Activated T-cell treated with anti-CD3 and anti-CD28 coated beads, Interleukin-2, amount 50 U/mL, for 24 hours (primary cell): ENCODE measurements at regions not wholly inside any gene's neighbourhood (a gene's known extent, or its start where the extent isn't known, plus 50 kb on each side); places are given as distances from the start of the nearest gene placed in this dataset.
"Not testable (repeated sequence)": the region's sequence is repeated elsewhere in the genome, so short reads cannot be mapped to it uniquely, and the experiment has no call there.

Experiments used
- DNase-seq: peaks from one replicate; pipeline ENCODE4 v3.0.0-alpha.2; 2020
- H3K27ac Mint-ChIP-seq: 2 replicates; pipeline ENCODE4 v1.8.0; 2020; ENCODE audit warnings: mild to moderate bottlenecking, mixed read lengths
- H3K27me3 Mint-ChIP-seq: 2 replicates; pipeline ENCODE4 v1.8.0; 2020; ENCODE audit warnings: mixed read lengths
- H3K36me3 Mint-ChIP-seq: 2 replicates; pipeline ENCODE4 v1.8.0; 2020; ENCODE audit warnings: low read depth, mixed read lengths
- H3K4me1 Mint-ChIP-seq: 2 replicates; pipeline ENCODE4 v1.8.0; 2020; ENCODE audit warnings: low read depth, mixed read lengths
- H3K4me3 Mint-ChIP-seq: 2 replicates; pipeline ENCODE4 v1.8.0; 2020; ENCODE audit warnings: mild to moderate bottlenecking, moderate library complexity, mixed read lengths
- H3K9me3 Mint-ChIP-seq: 2 replicates; pipeline ENCODE4 v1.8.0; 2020; ENCODE audit warnings: mixed read lengths

DNA sequence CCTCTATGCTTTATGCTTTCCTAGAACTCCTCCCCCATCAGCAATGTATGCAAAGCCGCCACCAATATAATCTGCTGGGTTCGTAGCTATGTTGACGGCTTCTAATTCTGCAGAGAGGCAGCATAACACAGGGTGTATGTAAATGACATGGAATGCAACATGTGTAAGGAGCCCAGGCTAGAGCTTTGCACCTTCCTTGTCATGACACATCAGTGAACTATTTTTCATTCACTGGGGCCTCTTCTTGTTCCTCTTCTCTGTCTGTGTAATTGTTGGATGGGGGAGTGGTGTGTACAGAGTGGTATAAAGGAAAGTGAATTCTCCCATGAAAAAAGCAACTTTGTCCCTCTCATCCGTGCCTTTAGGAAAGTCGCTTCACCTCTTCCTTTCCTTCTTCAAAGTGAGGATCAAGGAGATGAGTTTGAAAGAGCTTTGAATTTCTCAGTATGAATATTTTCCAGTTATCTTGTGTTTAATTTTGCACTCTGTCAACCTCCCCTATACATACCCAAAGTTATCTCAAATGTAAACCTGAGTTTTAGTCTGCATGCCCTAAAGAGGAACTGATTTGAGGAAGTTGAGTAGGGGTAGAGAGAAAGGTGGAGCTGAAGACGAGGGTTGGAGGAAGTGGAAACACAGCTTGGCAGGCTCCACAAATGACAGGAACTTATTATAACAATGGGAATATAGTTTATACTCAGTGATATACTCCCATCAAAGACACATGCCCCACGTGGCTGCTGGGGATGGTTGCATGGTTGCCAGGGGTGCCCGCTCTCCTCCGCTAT, 74.9 kb upstream of the ARL4C start:
- H3K4me3 Mint-ChIP-seq: no peak overlapping the region
- no peak overlapping the region for H3K27ac Mint-ChIP-seq

DNA sequence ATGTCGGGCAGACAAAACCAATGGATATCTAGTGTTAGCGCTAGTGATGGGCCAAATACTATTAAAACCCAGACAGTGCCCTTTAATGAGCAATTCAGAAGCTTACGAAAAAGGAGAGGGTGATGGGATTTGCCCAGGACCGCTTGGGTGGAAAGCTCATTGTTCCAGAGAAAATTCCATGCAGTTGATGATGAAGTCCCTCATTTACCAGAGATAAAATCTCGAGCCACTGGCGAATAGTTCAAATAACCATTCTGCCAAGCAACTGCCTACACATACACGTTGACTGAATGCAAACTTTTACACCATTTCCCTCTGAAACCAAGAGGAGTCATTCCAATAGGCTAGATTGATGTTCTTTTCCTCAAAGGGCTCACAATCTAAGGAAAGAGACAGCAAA, 73.6 kb upstream of the ARL4C start:
- Mint-ChIP-seq H3K9me3 (no peaks in the 10 kb centered on the region), H3K36me3 (no peaks in the 10 kb centered on the region), H3K27ac (no peak overlapping the region), H3K27me3 (peaks cover 45% of the 10 kb centered on the region), H3K4me1 (no peaks in the 10 kb centered on the region), H3K4me3 (no peak overlapping the region)
- DNase-seq: no peak

More for the DNA sequence above, 74.9 kb upstream of the ARL4C start:
- Mint-ChIP-seq H3K4me1 (no peaks in the 10 kb centered on the region), H3K27me3 (peaks cover 45% of the 10 kb centered on the region), H3K9me3 (no peaks in the 10 kb centered on the region), H3K36me3 (no peaks in the 10 kb centered on the region)
- no peak for DNase-seq

- no peak overlapping the region for H3K27ac Mint-ChIP-seq
- no peak for DNase-seq
- H3K4me3 Mint-ChIP-seq: no peak overlapping the region
- peaks cover 45% of the 10 kb centered on the region for H3K27me3 Mint-ChIP-seq
- H3K36me3 Mint-ChIP-seq: no peaks in the 10 kb centered on the region
- no peaks in the 10 kb centered on the region for H3K4me1 Mint-ChIP-seq
- H3K9me3 Mint-ChIP-seq: no peaks in the 10 kb centered on the region
Observed at GRCh38 chr2:234569776-234570430, 73.0 kb upstream of the ARL4C start.

- Mint-ChIP-seq H3K27ac (no peak overlapping the region), H3K4me3 (no peak overlapping the region), H3K36me3 (no peaks in the 10 kb centered on the region), H3K27me3 (peaks cover 27% of the 10 kb centered on the region), H3K9me3 (peaks cover 2% of the 10 kb centered on the region), H3K4me1 (no peaks in the 10 kb centered on the region)
- no peak for DNase-seq
Observed at GRCh38 chr2:234566622-234567021, 69.7 kb upstream of the ARL4C start.

DNA sequence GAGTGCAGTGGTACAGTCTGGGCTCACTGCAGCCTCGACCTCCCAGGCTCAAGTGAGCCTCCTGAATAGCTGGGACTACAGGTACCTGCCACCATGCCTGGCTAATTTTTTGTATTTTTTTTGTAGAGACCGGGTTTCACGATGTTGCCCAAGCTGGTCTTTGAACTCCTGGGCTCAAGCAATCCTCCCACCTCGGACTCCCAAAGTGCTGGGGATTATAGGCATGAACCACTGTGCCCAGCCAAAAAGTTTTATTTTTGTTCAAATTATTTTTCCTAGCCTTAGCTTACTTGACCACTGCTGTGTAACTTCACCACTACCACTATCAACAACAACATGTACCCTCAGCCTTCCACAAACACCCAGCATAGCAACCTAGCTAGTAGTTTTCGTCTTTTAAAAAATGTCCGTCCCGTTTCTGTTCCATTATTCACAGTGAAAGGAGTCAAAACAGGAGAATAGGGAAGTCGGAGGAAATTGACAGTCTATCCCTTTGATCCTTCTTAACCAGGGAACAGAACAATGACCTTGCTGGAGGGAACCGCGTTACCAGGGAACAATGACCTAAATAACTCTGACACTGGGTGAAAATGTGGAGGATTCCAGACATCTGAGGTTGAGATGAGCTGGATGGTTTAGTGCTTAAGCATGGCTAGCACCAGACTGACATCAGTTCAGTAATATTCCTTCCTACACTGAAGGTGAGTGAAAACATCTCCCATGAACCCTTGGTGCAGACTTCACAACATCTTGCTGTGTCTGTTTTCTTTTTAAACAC, 69.2 kb upstream of the ARL4C start:
- DNase-seq: no peak
- peaks cover 23% of the 10 kb centered on the region for H3K27me3 Mint-ChIP-seq
- no peak overlapping the region for H3K27ac Mint-ChIP-seq
- H3K4me3 Mint-ChIP-seq: no peak overlapping the region
- H3K9me3 Mint-ChIP-seq: peaks cover 4% of the 10 kb centered on the region
- no peaks in the 10 kb centered on the region for H3K36me3 Mint-ChIP-seq
- H3K4me1 Mint-ChIP-seq: no peaks in the 10 kb centered on the region

GRCh38 chr2:234565201-234565600, 68.3 kb upstream of the ARL4C start:
- peaks cover 4% of the 10 kb centered on the region for H3K9me3 Mint-ChIP-seq
- peaks cover 17% of the 10 kb centered on the region for H3K27me3 Mint-ChIP-seq
- H3K27ac Mint-ChIP-seq: no peak overlapping the region
- H3K4me3 Mint-ChIP-seq: no peak overlapping the region
- H3K4me1 Mint-ChIP-seq: no peaks in the 10 kb centered on the region
- no peaks in the 10 kb centered on the region for H3K36me3 Mint-ChIP-seq
- DNase-seq: no peak

DNA sequence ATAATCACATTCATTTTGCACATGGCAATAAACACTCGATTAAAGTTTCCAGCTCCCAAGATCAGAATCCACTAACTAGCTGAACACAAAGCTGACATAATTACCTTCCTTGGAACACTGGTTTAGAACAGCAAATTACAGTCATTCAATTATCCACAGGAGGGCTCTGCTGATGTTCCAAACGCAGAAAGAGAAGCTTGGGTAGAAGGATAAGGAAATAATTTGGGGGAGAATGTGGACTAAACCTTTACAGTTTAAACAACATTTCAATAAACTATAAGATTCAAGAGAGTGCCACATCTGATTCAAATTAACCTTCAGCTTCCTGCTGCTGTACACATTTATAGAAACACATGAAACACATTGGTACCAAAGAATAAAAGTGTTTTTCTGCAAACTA, 67.8 kb upstream of the ARL4C start:
- Mint-ChIP-seq H3K27ac (no peak overlapping the region), H3K4me3 (no peak overlapping the region)

GRCh38 chr2:234559609-234560008, 62.7 kb upstream of the ARL4C start:
- DNase-seq: no peak

More for the DNA sequence above, 67.8 kb upstream of the ARL4C start:
- Mint-ChIP-seq H3K27me3 (peaks cover 20% of the 10 kb centered on the region), H3K4me1 (no peaks in the 10 kb centered on the region), H3K9me3 (peaks cover 4% of the 10 kb centered on the region), H3K36me3 (no peaks in the 10 kb centered on the region)
- DNase-seq: no peak

DNA sequence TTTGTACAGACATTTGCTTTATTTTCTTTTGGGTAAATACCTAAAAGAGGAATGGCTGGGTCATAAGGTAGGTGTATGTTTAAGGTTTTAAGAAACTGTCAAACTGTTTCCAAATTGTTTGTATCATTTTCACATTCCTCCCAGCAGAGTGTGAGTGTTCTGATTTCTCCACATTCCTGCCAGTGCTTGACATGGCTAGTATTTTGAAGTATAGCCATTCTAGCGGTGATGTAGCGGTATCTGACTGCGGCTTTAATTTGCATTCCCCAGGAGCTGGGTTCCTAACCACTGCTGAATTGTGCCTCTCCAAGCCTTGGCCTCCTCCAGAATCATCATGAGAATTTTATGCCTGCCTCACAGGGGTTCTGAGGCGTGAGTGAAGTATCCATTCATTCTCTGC, 61.8 kb upstream of the ARL4C start:
- H3K27ac Mint-ChIP-seq: no peak overlapping the region
- H3K27me3 Mint-ChIP-seq: peaks cover 5% of the 10 kb centered on the region
- H3K4me3 Mint-ChIP-seq: no peak overlapping the region
- no peaks in the 10 kb centered on the region for H3K36me3 Mint-ChIP-seq
- H3K4me1 Mint-ChIP-seq: no peaks in the 10 kb centered on the region
- H3K9me3 Mint-ChIP-seq: peaks cover 8% of the 10 kb centered on the region
- DNase-seq: no peak

More at GRCh38 chr2:234559609-234560008, 62.7 kb upstream of the ARL4C start:
- H3K9me3 Mint-ChIP-seq: peaks cover 8% of the 10 kb centered on the region
- peaks cover 5% of the 10 kb centered on the region for H3K27me3 Mint-ChIP-seq
- no peaks in the 10 kb centered on the region for H3K36me3 Mint-ChIP-seq
- no peaks in the 10 kb centered on the region for H3K4me1 Mint-ChIP-seq
- no peak overlapping the region for H3K27ac Mint-ChIP-seq
- no peak overlapping the region for H3K4me3 Mint-ChIP-seq

GRCh38 chr2:234556848-234557573, 60.1 kb upstream of the ARL4C start:
- no peaks in the 10 kb centered on the region for H3K36me3 Mint-ChIP-seq
- no peak overlapping the region for H3K4me3 Mint-ChIP-seq
- no peak overlapping the region for H3K27ac Mint-ChIP-seq
- DNase-seq: no peak
- peaks cover 8% of the 10 kb centered on the region for H3K9me3 Mint-ChIP-seq
- no peaks in the 10 kb centered on the region for H3K4me1 Mint-ChIP-seq
- peaks cover 5% of the 10 kb centered on the region for H3K27me3 Mint-ChIP-seq

DNA sequence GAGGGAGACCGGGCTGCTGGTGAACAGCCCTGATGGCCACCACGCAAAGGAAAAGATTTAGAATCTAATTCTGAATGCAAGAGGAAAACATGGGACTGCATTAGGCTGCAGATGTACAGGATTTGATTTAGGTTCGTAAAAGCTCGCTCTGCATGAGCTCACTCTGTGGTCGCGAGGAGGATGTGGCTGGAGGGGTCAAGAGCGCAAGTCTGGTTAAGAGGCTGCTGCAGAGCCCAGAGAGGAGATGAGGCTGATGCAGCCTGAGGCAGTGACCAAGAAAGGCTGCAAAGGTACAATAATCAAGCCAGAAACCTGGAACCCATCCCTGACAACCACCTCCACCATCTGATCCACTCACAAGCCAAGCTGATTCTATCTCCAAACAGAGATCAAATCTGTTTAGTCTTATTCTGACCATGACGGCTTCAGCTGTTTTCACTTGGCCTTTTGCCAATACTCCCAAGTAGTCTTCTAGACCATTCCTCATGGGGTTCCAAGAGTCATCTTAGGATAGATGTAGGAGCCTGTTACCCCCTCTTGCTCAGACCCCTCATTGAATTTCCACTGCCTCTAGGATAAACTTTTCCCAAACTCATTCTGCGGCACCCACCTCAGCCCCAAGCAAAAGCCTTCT, 58.9 kb upstream of the ARL4C start:
- Mint-ChIP-seq H3K4me3 (no peak overlapping the region), H3K27ac (no peak overlapping the region), H3K9me3 (peaks cover 4% of the 10 kb centered on the region), H3K27me3 (peaks cover 5% of the 10 kb centered on the region), H3K4me1 (no peaks in the 10 kb centered on the region), H3K36me3 (no peaks in the 10 kb centered on the region)
- DNase-seq: no peak

DNA sequence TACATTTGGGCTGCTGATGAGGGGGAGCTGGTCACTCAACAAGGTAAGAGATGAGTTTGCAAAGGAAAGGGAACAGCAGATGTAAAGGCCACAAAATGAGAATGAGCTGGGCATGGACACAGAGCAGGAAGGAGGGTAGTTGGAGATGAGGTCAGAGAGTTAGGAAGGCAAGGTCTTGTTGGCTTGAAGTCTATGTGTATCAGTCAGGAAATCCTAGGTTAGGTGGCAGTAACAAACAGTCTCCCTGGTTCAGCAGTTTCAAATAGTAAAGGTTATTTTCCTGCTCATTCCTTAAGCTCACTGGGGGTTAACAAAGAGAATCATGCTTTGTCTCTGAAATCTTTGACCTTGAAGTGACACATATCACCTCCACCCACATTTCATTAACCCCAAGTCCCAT, 58.3 kb upstream of the ARL4C start:
- Mint-ChIP-seq H3K27me3 (peaks cover 8% of the 10 kb centered on the region), H3K4me3 (no peak overlapping the region), H3K9me3 (peaks cover 4% of the 10 kb centered on the region), H3K27ac (no peak overlapping the region), H3K4me1 (peaks cover 3% of the 10 kb centered on the region), H3K36me3 (no peaks in the 10 kb centered on the region)
- no peak for DNase-seq

DNA sequence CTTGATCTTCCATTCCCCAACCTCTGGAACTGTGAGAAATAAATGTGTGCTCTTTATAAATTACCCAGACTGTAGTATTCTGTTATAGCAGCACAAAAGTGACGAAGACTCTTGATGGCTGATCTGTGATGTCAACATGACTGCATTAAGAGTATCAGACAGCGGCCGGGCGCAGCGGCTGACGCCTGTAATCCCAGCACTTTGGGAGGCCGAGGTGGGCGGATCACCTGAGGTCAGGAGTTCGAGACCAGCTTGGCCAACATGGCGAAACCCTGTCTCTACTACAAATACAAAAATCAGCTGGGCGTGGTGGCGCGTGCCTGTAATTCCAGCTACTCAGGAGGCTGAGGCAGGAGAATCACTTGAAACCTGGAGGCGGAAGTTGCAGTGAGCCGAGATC, 56.3 kb upstream of the ARL4C start:
- not testable (repeated sequence) for DNase-seq, H3K27ac Mint-ChIP-seq, H3K4me3 Mint-ChIP-seq, H3K36me3 Mint-ChIP-seq, H3K9me3 Mint-ChIP-seq, H3K4me1 Mint-ChIP-seq
- peaks cover 20% of the 10 kb centered on the region for H3K27me3 Mint-ChIP-seq

- DNase-seq: peak; percentile 64
- Mint-ChIP-seq H3K4me3 (no peak overlapping the region), H3K27me3 (peaks cover 20% of the 10 kb centered on the region), H3K9me3 (peaks cover 4% of the 10 kb centered on the region), H3K4me1 (peaks cover 3% of the 10 kb centered on the region), H3K27ac (no peak overlapping the region), H3K36me3 (no peaks in the 10 kb centered on the region)
Observed at GRCh38 chr2:234550511-234551107, 53.7 kb upstream of the ARL4C start.
